ENCODE measurements at regions not wholly inside any gene's neighbourhood (a gene's known extent, or its start where the extent isn't known, plus 50 kb on each side); places are given as distances from the start of the nearest gene placed in this dataset.

DNA sequence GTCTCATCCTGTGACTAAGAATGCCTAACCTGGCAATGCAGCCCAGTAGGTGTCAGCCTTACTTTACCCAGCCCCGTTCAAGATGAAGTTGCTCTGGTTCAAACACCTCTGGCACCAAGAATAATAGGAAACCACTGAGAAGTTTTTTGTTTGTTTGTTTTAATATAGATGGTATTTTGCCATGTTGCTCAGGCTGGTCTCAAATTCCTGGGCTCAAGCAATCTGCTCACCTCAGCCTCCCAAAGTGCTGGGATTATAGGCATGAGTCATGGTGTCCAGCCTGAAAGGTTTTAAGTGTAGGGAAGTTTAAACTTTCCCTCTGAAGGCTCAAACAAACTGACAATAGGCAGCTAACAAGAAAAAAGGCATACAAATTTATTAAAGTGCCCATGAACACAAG, 51.2 kb upstream of the ABCC4 start:
- DNase-seq = no peak

GRCh38 chr13:95354156-95354555, 52.9 kb upstream of the ABCC4 start:
- no peak for DNase-seq

GRCh38 chr13:95354680-95355487, 53.6 kb upstream of the ABCC4 start:
- no peak for DNase-seq

- no peak for DNase-seq
These were observed 54.2 kb upstream of the ABCC4 start for GRCh38 chr13:95355494-95355893.

GRCh38 chr13:95356916-95357315, 55.7 kb upstream of the ABCC4 start:
- DNase-seq = no peak

- no peak for DNase-seq
These were observed 56.6 kb upstream of the ABCC4 start for GRCh38 chr13:95357875-95358274.

DNA sequence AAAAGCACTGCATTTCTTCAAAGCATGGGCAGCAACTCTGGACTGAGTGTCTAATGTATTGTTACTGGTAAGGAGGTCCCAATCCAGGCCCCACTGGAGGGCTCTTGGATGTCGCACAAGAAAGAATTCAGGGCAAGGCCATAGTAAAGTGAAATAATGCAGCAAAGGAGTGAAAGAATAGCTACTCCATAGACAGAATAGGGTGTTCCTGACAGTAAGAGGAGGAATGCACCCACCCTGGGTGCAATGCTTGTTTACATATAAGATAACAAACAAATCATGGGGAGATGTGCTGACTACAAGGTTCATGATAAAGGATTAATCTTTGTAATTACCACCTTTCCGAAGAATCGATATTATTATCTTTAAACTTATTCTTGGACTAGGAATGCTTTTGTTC, 58.8 kb upstream of the ABCC4 start:
- no peak for DNase-seq

- no peak for DNase-seq
These were observed 59.3 kb upstream of the ABCC4 start for GRCh38 chr13:95360464-95361097.

DNA sequence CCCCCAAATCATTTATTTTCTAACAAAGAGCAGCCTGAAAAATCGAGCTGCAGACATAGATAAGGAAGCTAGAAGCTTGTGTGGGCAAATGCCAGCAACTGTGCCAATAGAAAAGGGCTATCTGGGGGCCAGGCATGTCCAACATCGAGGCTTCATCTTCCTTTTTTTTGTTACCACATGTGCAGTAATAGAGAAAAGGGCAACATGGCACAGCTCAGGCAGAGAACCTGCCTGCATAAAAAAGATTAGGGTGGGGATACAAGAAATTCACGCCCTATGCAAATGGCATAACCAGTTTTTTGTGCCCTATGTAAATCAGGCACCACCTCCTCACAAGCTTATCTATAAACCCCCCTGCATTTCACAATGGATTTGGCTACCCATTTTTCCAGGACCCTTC, 60.4 kb upstream of the ABCC4 start:
- no peak for DNase-seq

DNA sequence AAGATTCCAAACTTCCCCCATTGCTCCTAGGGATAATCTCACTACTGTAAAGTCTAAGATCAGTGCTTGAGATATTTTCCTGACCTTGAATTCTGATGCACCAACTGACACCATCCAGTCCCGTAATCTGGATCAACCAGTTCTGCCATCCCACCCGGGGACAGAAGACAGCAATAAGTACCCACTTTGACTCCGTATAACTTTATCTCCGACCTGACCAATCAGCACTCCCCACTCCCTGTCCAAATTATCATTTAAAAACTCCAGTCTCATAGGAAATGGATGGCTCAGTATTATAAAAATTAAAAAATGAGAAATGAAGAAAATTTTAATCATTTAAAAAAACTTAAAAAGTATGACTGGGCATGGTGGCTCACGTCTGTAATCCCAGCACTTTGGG, 61.4 kb upstream of the ABCC4 start:
- DNase-seq = no peak

DNA sequence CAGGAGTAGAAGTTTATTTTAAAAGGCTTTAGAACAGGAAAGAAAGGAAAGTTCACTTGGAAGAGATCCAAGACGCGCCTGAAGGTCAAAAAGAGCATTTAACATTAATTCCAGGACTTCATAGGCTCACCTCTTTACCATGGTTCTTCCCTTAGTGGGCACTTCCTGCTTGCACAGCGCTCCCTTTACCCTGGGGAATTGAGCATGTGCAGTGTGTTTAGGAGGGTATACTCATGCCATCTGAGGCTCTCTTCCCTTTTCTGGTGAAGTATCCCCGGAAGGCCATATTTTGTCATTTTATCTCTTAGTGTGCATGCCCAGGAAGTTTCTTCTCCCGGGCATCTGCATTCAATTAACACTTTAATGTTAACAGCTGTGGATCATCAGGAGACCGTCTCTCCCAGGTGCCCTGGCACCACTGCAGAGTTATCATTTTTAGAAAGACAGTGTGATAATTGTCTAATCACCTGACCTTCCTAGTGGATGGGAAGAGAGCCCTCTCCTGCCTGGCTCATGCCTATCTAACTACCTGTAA, 66.1 kb upstream of the ABCC4 start:
- no peak for DNase-seq

GRCh38 chr13:95368998-95369397, 67.7 kb upstream of the ABCC4 start:
- no peak for DNase-seq

DNA sequence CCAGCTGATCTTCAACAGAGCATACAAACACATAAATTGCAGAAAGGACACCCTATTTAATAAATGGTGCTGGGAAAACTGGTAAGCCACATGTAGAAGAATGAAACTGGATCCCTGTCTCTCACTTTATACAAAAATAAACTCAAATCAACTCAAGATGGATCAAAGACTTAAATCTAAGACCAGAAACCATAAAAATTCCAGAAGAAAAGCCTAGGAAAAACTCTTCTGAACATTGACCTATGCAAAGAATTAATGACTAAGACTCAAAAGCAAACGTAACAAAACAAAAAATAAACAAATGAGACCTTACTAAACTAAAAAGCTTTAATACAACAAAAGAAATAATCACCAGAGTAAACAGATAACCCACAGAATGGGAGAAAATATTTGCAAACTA, 74.5 kb upstream of the ABCC4 start:
- DNase-seq = no peak

DNA sequence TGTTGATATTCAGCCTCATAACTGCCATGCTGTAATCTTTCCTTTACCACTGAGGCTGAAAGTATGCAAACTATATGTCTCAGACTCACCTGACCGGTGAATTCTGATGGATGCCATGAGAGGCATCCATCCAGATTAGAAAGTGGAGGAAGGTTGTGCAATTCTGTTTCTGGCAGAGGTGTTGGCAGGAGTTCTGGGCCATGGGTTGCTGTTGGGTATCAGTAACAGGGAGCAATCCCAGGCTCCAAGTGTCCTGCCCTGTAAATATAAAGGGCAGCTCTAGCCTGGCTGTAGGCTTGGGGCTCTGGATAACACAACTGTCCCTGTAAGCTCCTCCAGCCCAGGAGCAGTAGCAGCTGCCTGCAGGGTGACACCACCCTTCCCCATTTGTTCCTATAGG, 77.4 kb upstream of the ABCC4 start:
- no peak for DNase-seq

- DNase-seq = peak; percentile 75
These were observed 79.4 kb upstream of the ABCC4 start for GRCh38 chr13:95380468-95381211.

- DNase-seq = no peak
These were observed 79.9 kb upstream of the ABCC4 start for GRCh38 chr13:95381212-95381527.

GRCh38 chr13:95382411-95382810, 81.2 kb upstream of the ABCC4 start:
- no peak for DNase-seq

- DNase-seq = no peak
These were observed 81.7 kb upstream of the ABCC4 start for GRCh38 chr13:95382916-95383315.

GRCh38 chr13:95385373-95385772, 84.1 kb upstream of the ABCC4 start:
- DNase-seq = no peak

DNA sequence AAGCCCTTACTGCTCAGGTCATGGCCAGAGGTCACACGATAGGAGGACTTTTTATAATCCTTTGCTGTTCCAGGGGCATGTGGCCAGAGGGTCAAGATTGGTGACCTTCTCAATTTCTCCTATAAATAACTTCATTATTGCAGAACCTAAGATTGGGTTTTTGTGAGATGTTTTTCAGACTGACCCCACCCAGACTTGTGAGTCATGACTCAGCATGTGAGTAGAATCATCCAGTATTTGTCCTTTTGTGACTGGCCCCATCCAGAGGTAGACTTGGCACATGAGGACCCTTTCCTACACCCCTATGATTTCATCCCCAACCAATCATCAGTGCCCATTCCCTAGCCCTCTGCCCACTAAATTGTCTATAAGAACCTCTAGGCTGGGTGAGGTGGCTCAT, 84.5 kb upstream of the ABCC4 start:
- no peak for DNase-seq

DNA sequence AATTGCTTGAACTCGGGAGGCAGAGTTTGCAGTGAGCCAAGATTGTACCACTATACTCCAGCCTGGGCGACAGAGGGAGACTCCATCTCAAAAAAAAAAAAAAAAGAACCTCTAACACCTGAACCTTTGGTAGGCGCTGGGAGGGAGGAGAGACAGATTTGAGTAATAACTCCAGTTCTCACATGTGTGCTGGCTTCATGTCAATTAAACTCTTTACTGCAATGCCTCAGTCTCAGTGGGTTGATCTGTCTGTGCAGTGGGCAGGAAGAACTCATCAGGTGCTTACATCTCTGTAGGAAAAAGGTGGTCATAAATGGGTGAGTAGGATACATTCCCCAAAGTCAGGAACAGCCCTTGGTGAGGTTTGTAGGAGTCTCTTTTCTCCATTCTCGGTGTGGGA, 85.1 kb upstream of the ABCC4 start:
- no peak for DNase-seq

- DNase-seq = peak; percentile 64
These were observed 86.5 kb upstream of the ABCC4 start for GRCh38 chr13:95387733-95388207.

DNA sequence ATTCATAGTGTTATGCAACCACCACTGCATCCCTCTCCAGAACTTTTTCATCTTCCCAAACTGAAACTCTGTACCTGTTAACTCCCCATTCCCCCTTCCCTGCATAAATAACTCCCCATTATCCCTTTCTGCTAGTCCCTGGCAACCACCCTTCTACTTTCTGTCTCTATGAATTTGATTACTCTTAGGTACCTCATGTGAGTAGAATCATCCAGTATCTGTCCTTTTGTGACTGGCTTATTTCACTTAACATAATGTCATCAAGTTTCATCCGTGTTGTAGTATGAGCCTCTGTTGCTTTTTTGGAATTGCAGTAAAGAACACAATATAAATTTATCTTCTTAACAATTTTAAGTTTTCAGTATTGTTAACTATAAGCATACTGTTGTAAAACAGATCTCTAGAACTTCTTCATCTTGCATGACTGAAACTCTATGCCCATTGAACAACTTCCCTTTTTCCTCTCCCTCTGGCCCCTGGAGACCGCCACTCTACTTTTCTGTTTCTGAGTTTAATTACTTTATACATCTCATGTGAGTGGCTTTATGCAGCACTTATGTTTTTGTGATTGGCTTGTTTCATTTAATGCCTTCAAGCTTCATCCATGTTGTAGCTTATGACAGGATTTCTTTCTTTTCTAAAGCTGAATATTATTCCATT, 87.3 kb upstream of the ABCC4 start:
- DNase-seq = no peak

Measured in right forelimb (tissue), 1 donor.